ENCODE measurements at regions not wholly inside any gene's neighbourhood (a gene's known extent, or its start where the extent isn't known, plus 50 kb on each side); places are given as distances from the start of the nearest gene placed in this dataset.

- TF ChIP-seq CTCF (IDR thresholded peaks at IDR 0.05; ENCODE audit: extremely low read depth in 1 of 2, insufficient read depth in 1 of 2, low read depth in 1 of 2, low read length in 2 of 2) (no peak), JUN (IDR thresholded peaks at IDR 0.05; ENCODE audit: borderline replicate concordance, insufficient read depth, insufficient read length, low read depth) (no peak), MAX (IDR thresholded peaks at IDR 0.05; ENCODE audit: insufficient read depth, insufficient read length) (no peak), POLR2A (IDR thresholded peaks at IDR 0.05; ENCODE audit: low read depth, low read length) (no peak), POLR2AphosphoS5 (IDR thresholded peaks at IDR 0.05; ENCODE audit: insufficient read depth, low read depth, low read length) (no peak), EZH2 (IDR thresholded peaks at IDR 0.05; ENCODE audit: borderline replicate concordance, low read depth, low read length, severe bottlenecking) (no peak), MYC (IDR thresholded peaks at IDR 0.05; ENCODE audit: low read depth, low read length) (no peak)
Measured at GRCh38 chr14:55761651-55762050, 181.6 kb downstream of the KTN1 start.
